Type B pancreatic cell (in vitro differentiated cells): ENCODE measurements at regions not wholly inside any gene's neighbourhood (a gene's known extent, or its start where the extent isn't known, plus 50 kb on each side); places are given as distances from the start of the nearest gene placed in this dataset.

Experiments
- DNase-seq: peaks from one replicate; pipeline ENCODE4 v3.0.0; 2021; ENCODE audit warnings: mixed read lengths; ENCODE audit not compliant: unreplicated experiment; ENCODE audit errors: extremely low spot score
- H3K27ac Mint-ChIP-seq: 2 replicates; pipeline ENCODE4 v1.8.0; 2021; ENCODE audit warnings: mild to moderate bottlenecking, mixed read lengths
- H3K27me3 Mint-ChIP-seq: 2 replicates; pipeline ENCODE4 v1.8.0; 2021; ENCODE audit warnings: mixed read lengths
- H3K36me3 Mint-ChIP-seq: 2 replicates; pipeline ENCODE4 v1.8.0; 2021; ENCODE audit warnings: mixed read lengths
- H3K4me1 Mint-ChIP-seq: one replicate; pipeline ENCODE4 v1.8.0; 2021; ENCODE audit warnings: mixed read lengths; ENCODE audit not compliant: unreplicated experiment
- H3K4me3 Mint-ChIP-seq: 2 replicates; pipeline ENCODE4 v1.8.0; 2021; ENCODE audit warnings: mild to moderate bottlenecking, mixed read lengths
- H3K9me3 Mint-ChIP-seq: 2 replicates; pipeline ENCODE4 v1.8.0; 2021; ENCODE audit warnings: mixed read lengths
- CTCF ChIP-seq: fragments of 200-600 bp; sonication (generic); conservative IDR thresholded peaks from 2 replicates; pipeline ENCODE4 v1.5.0; 2021; ENCODE audit warnings: antibody characterized with exemption, mild to moderate bottlenecking

- H3K4me1 Mint-ChIP-seq = no peaks in the 10 kb centered on the region
- no peak for DNase-seq
- H3K36me3 Mint-ChIP-seq = no peaks in the 10 kb centered on the region
- no peaks in the 10 kb centered on the region for H3K27me3 Mint-ChIP-seq
- H3K4me3 Mint-ChIP-seq = no peak overlapping the region
- no peak overlapping the region for H3K27ac Mint-ChIP-seq
- TF ChIP-seq CTCF = no peak
- no peaks in the 10 kb centered on the region for H3K9me3 Mint-ChIP-seq
Measured at GRCh38 chr7:80347173-80347572, 164.7 kb downstream of the GNAT3 start.

- H3K36me3 Mint-ChIP-seq = no peaks in the 10 kb centered on the region
- no peak for DNase-seq
- H3K4me1 Mint-ChIP-seq = no peaks in the 10 kb centered on the region
- no peak overlapping the region for H3K27ac Mint-ChIP-seq
- H3K9me3 Mint-ChIP-seq = no peaks in the 10 kb centered on the region
- no peak overlapping the region for H3K4me3 Mint-ChIP-seq
- no peak for TF ChIP-seq CTCF
- no peaks in the 10 kb centered on the region for H3K27me3 Mint-ChIP-seq
Measured at GRCh38 chr7:80346704-80347103, 165.2 kb downstream of the GNAT3 start.

GRCh38 chr7:80335511-80336231 lies 176.2 kb downstream of the GNAT3 start:
- H3K27ac Mint-ChIP-seq = no peak overlapping the region
- peaks cover 7% of the 10 kb centered on the region for H3K4me1 Mint-ChIP-seq
- H3K27me3 Mint-ChIP-seq = peaks cover 3% of the 10 kb centered on the region
- no peaks in the 10 kb centered on the region for H3K36me3 Mint-ChIP-seq
- no peaks in the 10 kb centered on the region for H3K9me3 Mint-ChIP-seq
- peak overlapping the region; percentile 46 for H3K4me3 Mint-ChIP-seq
- no peak for TF ChIP-seq CTCF
- DNase-seq = no peak

GRCh38 chr7:80334908-80335307 lies 177.0 kb downstream of the GNAT3 start:
- TF ChIP-seq CTCF = no peak
- H3K4me3 Mint-ChIP-seq = no peak overlapping the region
- no peaks in the 10 kb centered on the region for H3K9me3 Mint-ChIP-seq
- no peak overlapping the region for H3K27ac Mint-ChIP-seq
- no peaks in the 10 kb centered on the region for H3K36me3 Mint-ChIP-seq
- no peak for DNase-seq
- H3K27me3 Mint-ChIP-seq = peaks cover 3% of the 10 kb centered on the region
- H3K4me1 Mint-ChIP-seq = peaks cover 7% of the 10 kb centered on the region

GRCh38 chr7:80334196-80334595 lies 177.7 kb downstream of the GNAT3 start:
- no peak overlapping the region for H3K27ac Mint-ChIP-seq
- TF ChIP-seq CTCF = no peak
- H3K9me3 Mint-ChIP-seq = no peaks in the 10 kb centered on the region
- no peak for DNase-seq
- H3K36me3 Mint-ChIP-seq = no peaks in the 10 kb centered on the region
- H3K27me3 Mint-ChIP-seq = peaks cover 3% of the 10 kb centered on the region
- H3K4me1 Mint-ChIP-seq = peaks cover 7% of the 10 kb centered on the region
- H3K4me3 Mint-ChIP-seq = no peak overlapping the region

GRCh38 chr7:80333040-80333439 lies 178.8 kb downstream of the GNAT3 start:
- Mint-ChIP-seq H3K27ac (no peak overlapping the region), H3K36me3 (no peaks in the 10 kb centered on the region)
- no peak for DNase-seq

More at GRCh38 chr7:80333040-80333439, 178.8 kb downstream of the GNAT3 start:
- Mint-ChIP-seq H3K4me1 (peaks cover 7% of the 10 kb centered on the region), H3K9me3 (peaks cover 2% of the 10 kb centered on the region), H3K27me3 (peaks cover 3% of the 10 kb centered on the region), H3K4me3 (no peak overlapping the region)
- no peak for TF ChIP-seq CTCF
